KMS-11 (cell line): ENCODE measurements at regions not wholly inside any gene's neighbourhood (a gene's known extent, or its start where the extent isn't known, plus 50 kb on each side); places are given as distances from the start of the nearest gene placed in this dataset.

ENCODE experiments used
- H2AFZ ChIP-seq: fragments of 200-600 bp; sonication (generic); 2 replicates; pipeline ENCODE4 v1.6.1; 2016; ENCODE audit warnings: antibody characterized with exemption, mixed run types, low read depth
- H3K27ac ChIP-seq: fragments of 200-600 bp; sonication (generic); 2 replicates; pipeline ENCODE4 v1.6.1; 2016; ENCODE audit warnings: mild to moderate bottlenecking, mixed run types
- H3K27me3 ChIP-seq: fragments of 200-600 bp; sonication (generic); 2 replicates; pipeline ENCODE4 v1.6.1; 2017; ENCODE audit warnings: mild to moderate bottlenecking, low read depth, mixed run types, moderate library complexity; ENCODE audit not compliant: insufficient read depth
- H3K36me3 ChIP-seq: fragments of 200-600 bp; sonication (generic); 2 replicates; pipeline ENCODE4 v1.6.1; 2017; ENCODE audit warnings: mild to moderate bottlenecking, mixed run types; ENCODE audit not compliant: insufficient read depth
- H3K4me1 ChIP-seq: fragments of 200-600 bp; sonication (generic); 2 replicates; pipeline ENCODE4 v1.6.1; 2016; ENCODE audit warnings: mild to moderate bottlenecking, low read depth, mixed run types; ENCODE audit not compliant: poor library complexity, severe bottlenecking
- H3K4me2 ChIP-seq: fragments of 200-600 bp; sonication (generic); 2 replicates; pipeline ENCODE4 v1.7.0; 2016; ENCODE audit warnings: mild to moderate bottlenecking, mixed run types
- H3K4me3 ChIP-seq: fragments of 200-600 bp; sonication (generic); IDR thresholded peaks from 2 replicates; pipeline ENCODE4 v1.6.1; 2017; ENCODE audit warnings: low read depth, low read length, mixed read lengths; ENCODE audit not compliant: insufficient read depth
- H3K79me2 ChIP-seq: fragments of 200-600 bp; sonication (generic); 2 replicates; pipeline ENCODE4 v1.6.1; 2016; ENCODE audit warnings: low read depth, mixed run types; ENCODE audit not compliant: insufficient read depth
- H3K9ac ChIP-seq: fragments of 200-600 bp; sonication (generic); 2 replicates; pipeline ENCODE4 v1.6.1; 2016; ENCODE audit warnings: mild to moderate bottlenecking, mixed run types
- H4K20me1 ChIP-seq: fragments of 200-600 bp; sonication (generic); 2 replicates; pipeline ENCODE4 v1.6.1; 2016; ENCODE audit warnings: mild to moderate bottlenecking, mixed run types; ENCODE audit not compliant: insufficient read depth
- TF ChIP-seq, protein P1 (sequence below): fragments of 200-600 bp; sonication (generic); conservative IDR thresholded peaks from 2 replicates; pipeline ENCODE4 v1.6.1; 2017; ENCODE audit warnings: low read depth, mild to moderate bottlenecking, antibody characterized with exemption, low read length, moderate library complexity, mixed read lengths

DNA sequence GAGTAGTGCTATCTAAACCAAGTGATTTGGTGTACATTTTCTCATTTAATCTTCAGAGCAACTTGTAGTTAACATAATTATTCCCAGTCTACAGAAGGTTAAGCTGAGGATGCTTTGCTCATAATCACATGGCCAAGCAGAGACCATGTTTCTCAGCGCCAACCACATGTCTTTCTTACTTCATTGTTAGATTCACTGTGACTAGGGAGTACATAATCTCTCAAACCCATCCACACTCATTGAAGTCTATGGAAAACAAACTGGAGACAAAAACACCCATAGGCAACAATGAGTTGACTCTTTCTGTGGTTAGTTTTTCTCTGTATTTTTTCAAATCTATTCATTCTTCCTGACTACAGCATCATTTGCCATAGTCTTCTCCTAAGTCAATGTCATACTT lies 281.7 kb upstream of the PTGER4 start:
- Histone ChIP-seq H3K4me1 (no peaks in the 10 kb centered on the region), H3K4me3 (no peak overlapping the region)

DNA sequence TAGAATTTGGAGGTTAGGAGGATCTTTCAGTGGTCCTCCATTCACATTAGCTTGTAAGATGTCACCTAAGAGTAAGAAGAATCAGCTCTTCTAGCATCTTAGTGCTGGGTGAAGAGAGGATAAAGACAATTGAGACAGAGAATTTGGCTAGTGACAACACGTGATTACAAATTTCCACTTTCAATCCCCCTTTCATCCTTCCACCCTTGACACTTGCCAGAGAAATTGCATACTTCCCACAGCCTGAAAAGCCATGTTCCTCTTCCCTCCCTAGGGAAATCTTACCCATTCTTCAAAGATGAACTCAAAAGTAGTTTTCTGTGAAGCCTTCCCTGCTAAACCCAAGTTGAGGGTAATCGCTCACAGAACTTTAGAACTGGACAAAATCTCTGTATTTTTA lies 282.6 kb upstream of the PTGER4 start:
- no peaks in the 10 kb centered on the region for H4K20me1 ChIP-seq
- H3K27ac ChIP-seq = no peak overlapping the region
- no peaks in the 10 kb centered on the region for H3K27me3 ChIP-seq
- TF ChIP-seq, protein P1, sequence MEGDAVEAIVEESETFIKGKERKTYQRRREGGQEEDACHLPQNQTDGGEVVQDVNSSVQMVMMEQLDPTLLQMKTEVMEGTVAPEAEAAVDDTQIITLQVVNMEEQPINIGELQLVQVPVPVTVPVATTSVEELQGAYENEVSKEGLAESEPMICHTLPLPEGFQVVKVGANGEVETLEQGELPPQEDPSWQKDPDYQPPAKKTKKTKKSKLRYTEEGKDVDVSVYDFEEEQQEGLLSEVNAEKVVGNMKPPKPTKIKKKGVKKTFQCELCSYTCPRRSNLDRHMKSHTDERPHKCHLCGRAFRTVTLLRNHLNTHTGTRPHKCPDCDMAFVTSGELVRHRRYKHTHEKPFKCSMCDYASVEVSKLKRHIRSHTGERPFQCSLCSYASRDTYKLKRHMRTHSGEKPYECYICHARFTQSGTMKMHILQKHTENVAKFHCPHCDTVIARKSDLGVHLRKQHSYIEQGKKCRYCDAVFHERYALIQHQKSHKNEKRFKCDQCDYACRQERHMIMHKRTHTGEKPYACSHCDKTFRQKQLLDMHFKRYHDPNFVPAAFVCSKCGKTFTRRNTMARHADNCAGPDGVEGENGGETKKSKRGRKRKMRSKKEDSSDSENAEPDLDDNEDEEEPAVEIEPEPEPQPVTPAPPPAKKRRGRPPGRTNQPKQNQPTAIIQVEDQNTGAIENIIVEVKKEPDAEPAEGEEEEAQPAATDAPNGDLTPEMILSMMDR = no peak
- H3K4me2 ChIP-seq = no peak overlapping the region
- H3K4me3 ChIP-seq = no peak overlapping the region
- H2AFZ ChIP-seq = no peak overlapping the region
- H3K9ac ChIP-seq = no peak overlapping the region
- H3K79me2 ChIP-seq = no peaks in the 10 kb centered on the region
- H3K36me3 ChIP-seq = no peaks in the 10 kb centered on the region
- H3K4me1 ChIP-seq = no peaks in the 10 kb centered on the region

More for the DNA sequence above, 281.7 kb upstream of the PTGER4 start:
- Histone ChIP-seq H3K27me3 (no peaks in the 10 kb centered on the region), H3K36me3 (no peaks in the 10 kb centered on the region), H3K4me2 (no peak overlapping the region), H3K27ac (no peak overlapping the region), H3K79me2 (no peaks in the 10 kb centered on the region), H4K20me1 (no peaks in the 10 kb centered on the region), H3K9ac (no peak overlapping the region), H2AFZ (no peak overlapping the region)
- TF ChIP-seq, protein P1 = no peak

DNA sequence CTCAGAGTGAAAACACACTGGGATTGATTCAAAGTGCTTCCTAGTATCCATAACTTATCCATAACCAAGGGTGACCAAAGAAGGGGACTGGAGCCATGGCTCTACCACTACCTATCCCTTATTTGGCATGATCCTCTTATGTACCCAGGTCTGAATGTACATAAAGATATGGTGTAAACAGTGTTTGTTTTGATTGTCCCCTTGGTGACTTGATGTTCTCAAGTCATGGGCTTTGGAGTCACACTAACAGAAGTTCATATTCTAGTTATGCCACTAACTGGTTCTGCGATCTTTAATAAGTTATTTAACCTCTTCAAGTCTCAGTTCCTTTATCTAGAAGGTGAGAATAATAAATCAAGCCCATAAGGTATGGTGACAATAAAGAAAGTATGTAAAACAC lies 283.4 kb upstream of the PTGER4 start:
- H3K79me2 ChIP-seq = no peaks in the 10 kb centered on the region
- H4K20me1 ChIP-seq = no peaks in the 10 kb centered on the region
- H3K4me3 ChIP-seq = no peak overlapping the region
- H3K4me2 ChIP-seq = no peak overlapping the region
- H3K4me1 ChIP-seq = no peaks in the 10 kb centered on the region
- no peaks in the 10 kb centered on the region for H3K36me3 ChIP-seq
- H3K27me3 ChIP-seq = no peaks in the 10 kb centered on the region
- H3K27ac ChIP-seq = no peak overlapping the region
- no peak overlapping the region for H2AFZ ChIP-seq
- TF ChIP-seq, protein P1 = no peak
- no peak overlapping the region for H3K9ac ChIP-seq

DNA sequence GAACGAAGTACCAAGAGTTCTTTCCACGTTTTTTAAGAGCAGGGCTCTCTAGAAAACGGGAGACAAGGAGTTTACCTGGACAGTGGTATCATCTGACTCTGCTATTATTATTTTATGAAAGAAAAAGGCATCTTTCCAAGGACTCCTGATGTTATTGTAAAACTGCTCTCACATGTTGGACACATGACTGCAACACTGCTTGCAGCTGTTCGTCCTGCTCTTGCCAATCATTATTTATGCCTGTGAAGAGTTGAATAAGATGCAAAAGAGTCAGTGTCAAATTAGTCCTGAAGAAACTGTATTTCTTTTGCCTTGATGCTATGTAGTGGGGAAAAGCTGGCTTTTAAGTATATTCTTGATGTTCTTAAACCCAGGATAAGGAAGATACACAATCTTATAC lies 284.5 kb upstream of the PTGER4 start:
- no peaks in the 10 kb centered on the region for H3K36me3 ChIP-seq
- H3K27me3 ChIP-seq = no peaks in the 10 kb centered on the region
- H3K79me2 ChIP-seq = no peaks in the 10 kb centered on the region
- no peaks in the 10 kb centered on the region for H4K20me1 ChIP-seq
- TF ChIP-seq, protein P1 = no peak
- no peak overlapping the region for H3K4me3 ChIP-seq
- H3K4me1 ChIP-seq = no peaks in the 10 kb centered on the region
- H3K4me2 ChIP-seq = no peak overlapping the region
- H2AFZ ChIP-seq = no peak overlapping the region
- H3K9ac ChIP-seq = no peak overlapping the region
- H3K27ac ChIP-seq = no peak overlapping the region
